ENCODE measurements at regions not wholly inside any gene's neighbourhood (a gene's known extent, or its start where the extent isn't known, plus 50 kb on each side); places are given as distances from the start of the nearest gene placed in this dataset.

GRCh38 chr7:91668217-91668616, 212.3 kb downstream of the MTERF1 start:
- Histone ChIP-seq H3K9me3 (ENCODE audit: control extremely low read depth in 1 of 5, control insufficient read depth in 4 of 5, insufficient read depth in 2 of 5, low read depth in 1 of 5, low read length in 4 of 5) (peaks cover 0 to 2% (median 0%) of the 10 kb centered on the region in 5 experiments), H3K27ac (ENCODE audit: insufficient read depth in 1 of 2, low read depth in 1 of 2, low read length in 2 of 2, poor library complexity in 1 of 2, severe bottlenecking in 2 of 2) (no peak overlapping the region), H3K27me3 (replicated peaks in 2 of 5; ENCODE audit: control insufficient read depth in 4 of 5, insufficient read depth in 5 of 5, low read length in 4 of 5) (no peaks in the 10 kb centered on the region), H3K4me3 (ENCODE audit: control insufficient read depth in 1 of 7, extremely low read depth in 1 of 7, insufficient read depth in 4 of 7, low read depth in 2 of 7, low read length in 6 of 7) (no peak overlapping the region), H3K4me1 (ENCODE audit: control extremely low read depth in 1 of 4, control insufficient read depth in 4 of 4, insufficient read depth in 4 of 4, low read length in 3 of 4) (no peaks in the 10 kb centered on the region), H3K36me3 (ENCODE audit: control insufficient read depth in 4 of 4, insufficient read depth in 4 of 4, low read length in 3 of 4) (no peaks in the 10 kb centered on the region)
- ChIA-PET POLR2A (no interaction called here), CTCF (no interaction called here)
- DNase-seq = no peak

- no peaks in the 10 kb centered on the region for H3K27me3 ChIP-seq (replicated peaks in 2 of 5; ENCODE audit: control insufficient read depth in 4 of 5, insufficient read depth in 5 of 5, low read length in 4 of 5)
- no peaks in the 10 kb centered on the region for H3K36me3 ChIP-seq (ENCODE audit: control insufficient read depth in 4 of 4, insufficient read depth in 4 of 4, low read length in 3 of 4)
- H3K27ac ChIP-seq (ENCODE audit: insufficient read depth in 1 of 2, low read depth in 1 of 2, low read length in 2 of 2, poor library complexity in 1 of 2, severe bottlenecking in 2 of 2) = no peak overlapping the region
- ChIA-PET CTCF (no interaction called here), POLR2A (no interaction called here)
- H3K4me1 ChIP-seq (ENCODE audit: control extremely low read depth in 1 of 4, control insufficient read depth in 4 of 4, insufficient read depth in 4 of 4, low read length in 3 of 4) = no peaks in the 10 kb centered on the region
- H3K9me3 ChIP-seq (ENCODE audit: control extremely low read depth in 1 of 5, control insufficient read depth in 4 of 5, insufficient read depth in 2 of 5, low read depth in 1 of 5, low read length in 4 of 5) = no peaks in the 10 kb centered on the region
- H3K4me3 ChIP-seq (ENCODE audit: control insufficient read depth in 1 of 7, extremely low read depth in 1 of 7, insufficient read depth in 4 of 7, low read depth in 2 of 7, low read length in 6 of 7) = no peak overlapping the region
- DNase-seq = no peak
- 100% methylated on average over 2 of the region's 3 CpGs for WGBS (ENCODE audit: insufficient coverage)
These were observed 209.3 kb downstream of the MTERF1 start for GRCh38 chr7:91671245-91671644.

- WGBS (ENCODE audit: insufficient coverage) = 100% methylated on average over 3 of the region's 4 CpGs
- Histone ChIP-seq H3K4me1 (ENCODE audit: control extremely low read depth in 1 of 4, control insufficient read depth in 4 of 4, insufficient read depth in 4 of 4, low read length in 3 of 4) (no peaks in the 10 kb centered on the region), H3K27ac (ENCODE audit: insufficient read depth in 1 of 2, low read depth in 1 of 2, low read length in 2 of 2, poor library complexity in 1 of 2, severe bottlenecking in 2 of 2) (no peak overlapping the region), H3K9me3 (ENCODE audit: control extremely low read depth in 1 of 5, control insufficient read depth in 4 of 5, insufficient read depth in 2 of 5, low read depth in 1 of 5, low read length in 4 of 5) (peaks cover 0 to 3% (median 0%) of the 10 kb centered on the region in 5 experiments), H3K36me3 (ENCODE audit: control insufficient read depth in 4 of 4, insufficient read depth in 4 of 4, low read length in 3 of 4) (no peaks in the 10 kb centered on the region), H3K27me3 (replicated peaks in 2 of 5; ENCODE audit: control insufficient read depth in 4 of 5, insufficient read depth in 5 of 5, low read length in 4 of 5) (no peaks in the 10 kb centered on the region), H3K4me3 (ENCODE audit: control insufficient read depth in 1 of 7, extremely low read depth in 1 of 7, insufficient read depth in 4 of 7, low read depth in 2 of 7, low read length in 6 of 7) (no peak overlapping the region)
- no peak for DNase-seq
- ChIA-PET CTCF (no interaction called here), POLR2A (no interaction called here)
These were observed 206.0 kb downstream of the MTERF1 start for GRCh38 chr7:91674470-91674869.

- ChIA-PET CTCF (no interaction called here), POLR2A (no interaction called here)
- H3K4me3 ChIP-seq (ENCODE audit: control insufficient read depth in 1 of 7, extremely low read depth in 1 of 7, insufficient read depth in 4 of 7, low read depth in 2 of 7, low read length in 6 of 7) = no peak overlapping the region
- H3K36me3 ChIP-seq (ENCODE audit: control insufficient read depth in 4 of 4, insufficient read depth in 4 of 4, low read length in 3 of 4) = peaks cover 0 to 3% (median 0%) of the 10 kb centered on the region in 4 experiments
- WGBS (ENCODE audit: insufficient coverage) = no CpG with 5 or more reads among the region's 3 CpGs
- H3K4me1 ChIP-seq (ENCODE audit: control extremely low read depth in 1 of 4, control insufficient read depth in 4 of 4, insufficient read depth in 4 of 4, low read length in 3 of 4) = peaks cover 0 to 5% (median 0%) of the 10 kb centered on the region in 4 experiments
- DNase-seq = no peak
- H3K27me3 ChIP-seq (replicated peaks in 2 of 5; ENCODE audit: control insufficient read depth in 4 of 5, insufficient read depth in 5 of 5, low read length in 4 of 5) = no peaks in the 10 kb centered on the region
- peaks cover 0 to 24% (median 11%) of the 10 kb centered on the region in 5 experiments for H3K9me3 ChIP-seq (ENCODE audit: control extremely low read depth in 1 of 5, control insufficient read depth in 4 of 5, insufficient read depth in 2 of 5, low read depth in 1 of 5, low read length in 4 of 5)
- no peak overlapping the region for H3K27ac ChIP-seq (ENCODE audit: insufficient read depth in 1 of 2, low read depth in 1 of 2, low read length in 2 of 2, poor library complexity in 1 of 2, severe bottlenecking in 2 of 2)
These were observed 198.8 kb downstream of the MTERF1 start for GRCh38 chr7:91681718-91682117.

- DNase-seq = peak; percentile 41 to 82 (median 74)
- POLR2A ChIA-PET = no interaction called here
- Histone ChIP-seq H3K36me3 (ENCODE audit: control insufficient read depth in 4 of 4, insufficient read depth in 4 of 4, low read length in 3 of 4) (peaks cover 0 to 3% (median 0%) of the 10 kb centered on the region in 4 experiments), H3K27me3 (replicated peaks in 2 of 5; ENCODE audit: control insufficient read depth in 4 of 5, insufficient read depth in 5 of 5, low read length in 4 of 5) (no peaks in the 10 kb centered on the region), H3K9me3 (ENCODE audit: control extremely low read depth in 1 of 5, control insufficient read depth in 4 of 5, insufficient read depth in 2 of 5, low read depth in 1 of 5, low read length in 4 of 5) (peaks cover 0 to 24% (median 13%) of the 10 kb centered on the region in 5 experiments), H3K4me3 (ENCODE audit: control insufficient read depth in 1 of 7, extremely low read depth in 1 of 7, insufficient read depth in 4 of 7, low read depth in 2 of 7, low read length in 6 of 7) (no peak overlapping the region), H3K27ac (ENCODE audit: insufficient read depth in 1 of 2, low read depth in 1 of 2, low read length in 2 of 2, poor library complexity in 1 of 2, severe bottlenecking in 2 of 2) (no peak overlapping the region), H3K4me1 (ENCODE audit: control extremely low read depth in 1 of 4, control insufficient read depth in 4 of 4, insufficient read depth in 4 of 4, low read length in 3 of 4) (peaks cover 0 to 5% (median 0%) of the 10 kb centered on the region in 4 experiments)
- CTCF ChIA-PET = no interaction called here
These were observed 196.7 kb downstream of the MTERF1 start for GRCh38 chr7:91683823-91684222.

- Histone ChIP-seq H3K4me3 (ENCODE audit: control insufficient read depth in 1 of 7, extremely low read depth in 1 of 7, insufficient read depth in 4 of 7, low read depth in 2 of 7, low read length in 6 of 7) (no peak overlapping the region), H3K9me3 (ENCODE audit: control extremely low read depth in 1 of 5, control insufficient read depth in 4 of 5, insufficient read depth in 2 of 5, low read depth in 1 of 5, low read length in 4 of 5) (peaks cover 0 to 16% (median 11%) of the 10 kb centered on the region in 5 experiments), H3K36me3 (ENCODE audit: control insufficient read depth in 4 of 4, insufficient read depth in 4 of 4, low read length in 3 of 4) (peaks cover 0 to 3% (median 0%) of the 10 kb centered on the region in 4 experiments), H3K27ac (ENCODE audit: insufficient read depth in 1 of 2, low read depth in 1 of 2, low read length in 2 of 2, poor library complexity in 1 of 2, severe bottlenecking in 2 of 2) (no peak overlapping the region), H3K4me1 (ENCODE audit: control extremely low read depth in 1 of 4, control insufficient read depth in 4 of 4, insufficient read depth in 4 of 4, low read length in 3 of 4) (peaks cover 0 to 5% (median 0%) of the 10 kb centered on the region in 4 experiments), H3K27me3 (replicated peaks in 2 of 5; ENCODE audit: control insufficient read depth in 4 of 5, insufficient read depth in 5 of 5, low read length in 4 of 5) (no peaks in the 10 kb centered on the region)
- peak in 1 of 3 donors; percentile 10 for DNase-seq
- 100% methylated on average over 1 of the region's 1 CpG for WGBS (ENCODE audit: insufficient coverage)
- CTCF ChIA-PET = no interaction called here
- POLR2A ChIA-PET = interaction anchor here (0.6 kb wide), 1 partner anchor 12 kb away, joined by 3 read pairs; no protein-coding TSS in a partner anchor
These were observed 195.0 kb downstream of the MTERF1 start for GRCh38 chr7:91685544-91685943.

GRCh38 chr7:91690541-91691070, 189.9 kb downstream of the MTERF1 start:
- Histone ChIP-seq H3K36me3 (ENCODE audit: control insufficient read depth in 4 of 4, insufficient read depth in 4 of 4, low read length in 3 of 4) (no peaks in the 10 kb centered on the region), H3K4me1 (ENCODE audit: control extremely low read depth in 1 of 4, control insufficient read depth in 4 of 4, insufficient read depth in 4 of 4, low read length in 3 of 4) (no peaks in the 10 kb centered on the region), H3K9me3 (ENCODE audit: control extremely low read depth in 1 of 5, control insufficient read depth in 4 of 5, insufficient read depth in 2 of 5, low read depth in 1 of 5, low read length in 4 of 5) (peaks cover 0 to 4% (median 0%) of the 10 kb centered on the region in 5 experiments), H3K27me3 (replicated peaks in 2 of 5; ENCODE audit: control insufficient read depth in 4 of 5, insufficient read depth in 5 of 5, low read length in 4 of 5) (no peaks in the 10 kb centered on the region), H3K27ac (ENCODE audit: insufficient read depth in 1 of 2, low read depth in 1 of 2, low read length in 2 of 2, poor library complexity in 1 of 2, severe bottlenecking in 2 of 2) (no peak overlapping the region), H3K4me3 (ENCODE audit: control insufficient read depth in 1 of 7, extremely low read depth in 1 of 7, insufficient read depth in 4 of 7, low read depth in 2 of 7, low read length in 6 of 7) (no peak overlapping the region)
- ChIA-PET POLR2A (no interaction called here), CTCF (interaction anchor here (1.9 kb wide), 1 partner anchor 14 kb away, joined by 6 read pairs; no protein-coding TSS in a partner anchor)
- no CpG with 5 or more reads among the region's 1 CpG for WGBS (ENCODE audit: insufficient coverage)
- no peak for DNase-seq

All from common myeloid progenitor, CD34-positive (primary cell).